Tongue (tissue), 1 donor: ENCODE measurements at regions not wholly inside any gene's neighbourhood (a gene's known extent, or its start where the extent isn't known, plus 50 kb on each side); places are given as distances from the start of the nearest gene placed in this dataset.

ENCODE experiments used
- DNase-seq: peaks from one replicate; pipeline ENCODE4 v3.0.0-alpha.2; 2015

- DNase-seq = no peak
Measured at GRCh38 chr2:12060886-12061285, 314.5 kb downstream of the LPIN1 start.

DNA sequence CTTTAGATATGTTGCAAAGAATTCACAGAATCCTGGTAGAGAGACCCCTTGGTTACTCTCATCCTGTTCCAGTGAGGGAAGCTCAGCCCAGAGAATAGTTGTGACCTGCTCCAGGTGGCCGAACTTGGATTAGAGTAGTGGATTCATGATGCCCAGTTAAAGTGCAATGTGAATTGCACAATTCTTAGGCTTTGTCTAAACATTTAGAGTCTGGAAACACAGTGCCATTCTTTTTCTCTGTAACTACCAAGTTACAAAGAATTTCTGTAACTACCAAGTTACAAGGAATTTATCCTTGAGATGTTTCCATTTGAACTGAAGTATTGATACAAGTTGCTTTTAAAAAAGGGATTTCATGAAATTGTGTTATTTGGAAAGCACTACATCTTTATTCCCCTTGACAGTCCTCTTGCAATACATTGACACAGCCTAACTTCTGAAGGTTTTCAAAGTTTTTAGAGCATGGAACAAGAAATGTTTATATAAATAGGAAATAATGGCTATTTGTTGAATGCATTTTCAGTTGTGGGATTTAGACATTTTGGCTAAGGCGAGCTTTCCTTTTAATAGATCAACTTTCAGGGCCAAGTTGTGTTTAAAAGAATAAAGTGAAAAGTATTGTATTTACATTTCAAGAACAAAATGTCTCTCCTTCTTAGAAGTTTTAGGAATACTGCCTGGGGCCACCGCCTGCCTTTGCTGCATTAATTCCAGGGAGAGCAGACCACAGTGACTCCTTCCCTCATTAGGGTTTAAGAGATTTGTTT lies 315.0 kb downstream of the LPIN1 start:
- peak; percentile 65 for DNase-seq

DNA sequence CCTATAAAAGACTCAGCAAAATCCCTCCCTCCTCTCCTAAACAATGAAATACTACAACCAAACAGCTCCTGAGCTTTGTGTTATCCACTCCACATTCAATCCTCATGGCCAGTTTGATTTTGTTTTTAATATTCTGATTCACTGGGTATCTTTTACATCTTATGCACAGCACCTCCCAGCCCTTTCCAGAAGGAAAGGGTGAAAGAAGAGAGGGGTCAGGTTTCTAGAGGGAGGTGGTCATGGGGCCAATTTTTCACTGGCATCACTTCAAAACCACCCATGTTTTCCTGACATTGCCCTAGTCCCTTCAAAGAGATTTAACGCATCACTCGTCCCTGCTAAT lies 315.6 kb downstream of the LPIN1 start:
- no peak for DNase-seq

GRCh38 chr2:12063210-12063609 lies 316.8 kb downstream of the LPIN1 start:
- no peak for DNase-seq

GRCh38 chr2:12064153-12064552 lies 317.7 kb downstream of the LPIN1 start:
- no peak for DNase-seq

DNA sequence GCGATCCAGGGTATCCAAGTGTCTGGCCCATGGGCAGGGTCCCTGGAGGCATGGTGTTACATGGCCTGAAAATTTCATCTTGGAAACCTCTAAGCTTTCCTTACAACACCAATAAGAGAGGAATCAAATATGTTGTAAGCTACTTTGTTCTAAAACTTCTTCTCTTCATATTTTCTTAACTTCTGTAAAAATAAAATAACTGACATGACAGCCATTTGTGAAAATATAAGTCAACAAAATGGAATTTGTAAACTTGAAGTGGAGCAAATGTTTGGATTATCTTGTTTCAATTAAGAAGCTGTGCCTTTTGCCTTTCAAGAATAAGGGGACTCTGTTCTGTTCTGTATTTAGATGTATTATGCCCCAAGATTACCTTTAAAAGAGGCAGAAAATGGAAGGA lies 319.7 kb downstream of the LPIN1 start:
- DNase-seq = no peak

DNA sequence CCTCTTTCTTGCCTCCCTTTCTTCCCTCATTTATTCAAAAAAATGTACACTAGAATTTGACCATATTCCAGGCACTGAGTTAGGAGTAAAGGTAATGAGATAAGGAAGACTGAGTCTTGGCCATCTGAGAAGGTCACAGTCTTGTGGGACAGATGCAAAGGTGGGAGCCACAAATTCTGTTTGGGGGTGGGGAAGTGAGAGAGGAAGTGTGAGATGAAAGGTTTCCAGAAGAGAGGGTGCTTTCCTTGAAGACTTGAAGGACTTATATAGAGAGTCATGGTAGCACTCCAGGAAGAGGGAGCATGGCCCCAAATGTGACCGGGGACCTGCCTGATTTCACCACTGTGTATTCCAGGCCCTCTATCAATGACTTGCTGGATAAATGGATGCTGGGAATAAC lies 320.6 kb downstream of the LPIN1 start:
- DNase-seq = no peak

- no peak for DNase-seq
Measured at GRCh38 chr2:12068796-12069538, 322.5 kb downstream of the LPIN1 start.

- no peak for DNase-seq
Measured at GRCh38 chr2:12070153-12070552, 323.7 kb downstream of the LPIN1 start.

DNA sequence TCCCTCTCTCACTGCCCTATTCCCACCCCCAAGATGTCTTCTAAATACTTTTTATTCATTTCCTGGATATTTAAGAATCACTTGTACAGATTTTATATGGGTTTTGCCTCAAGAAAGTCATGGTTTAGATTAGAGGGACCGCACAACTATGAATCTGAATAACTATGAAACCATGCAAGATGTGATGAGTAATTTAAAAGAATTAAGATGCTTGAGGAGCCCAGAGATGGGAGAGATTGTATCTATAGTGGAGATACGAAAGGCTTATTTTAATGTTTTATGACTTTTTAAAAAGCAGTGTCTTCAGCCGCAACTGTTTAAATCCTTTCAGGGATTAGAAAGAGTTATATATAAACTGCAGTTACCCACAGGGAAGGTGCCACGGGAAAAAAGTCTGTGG lies 324.1 kb downstream of the LPIN1 start:
- no peak for DNase-seq

GRCh38 chr2:12071318-12071717 lies 324.9 kb downstream of the LPIN1 start:
- no peak for DNase-seq

- no peak for DNase-seq
Measured at GRCh38 chr2:12073217-12073852, 326.9 kb downstream of the LPIN1 start.

DNA sequence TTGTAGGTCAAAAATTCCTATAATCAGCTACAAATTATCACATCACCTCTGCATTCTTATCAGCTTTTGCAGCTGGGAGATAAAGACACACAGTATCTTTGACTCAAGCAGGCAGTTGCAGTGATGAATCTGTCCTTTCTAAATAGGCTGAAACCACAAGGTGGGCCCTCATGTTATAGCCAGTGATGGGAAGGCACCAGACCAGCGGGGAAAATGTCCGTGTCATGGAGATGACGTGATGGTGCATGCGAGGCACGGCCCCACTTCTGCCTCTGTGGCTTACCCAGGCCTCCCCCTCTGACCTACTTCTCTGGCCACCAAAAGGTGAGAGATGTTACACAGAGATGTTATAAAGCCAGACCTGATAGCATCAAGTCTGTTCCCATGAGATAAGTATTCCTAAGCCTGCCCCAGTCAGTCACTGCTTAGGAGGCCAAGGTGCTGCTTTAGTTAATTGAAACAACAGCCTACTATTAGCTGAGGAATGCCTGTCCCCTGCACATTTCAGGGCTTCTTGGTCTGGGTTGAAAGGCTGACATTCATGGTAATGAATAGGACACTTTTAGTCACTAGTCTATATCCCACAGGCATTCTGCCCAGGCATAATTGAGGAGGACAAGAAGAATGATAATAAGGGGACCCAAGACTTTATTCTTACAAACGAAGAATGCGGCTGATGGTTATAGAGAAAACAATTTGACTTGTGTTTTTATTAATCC lies 327.9 kb downstream of the LPIN1 start:
- no peak for DNase-seq

- DNase-seq = no peak
Measured at GRCh38 chr2:12074845-12075217, 328.4 kb downstream of the LPIN1 start.

DNA sequence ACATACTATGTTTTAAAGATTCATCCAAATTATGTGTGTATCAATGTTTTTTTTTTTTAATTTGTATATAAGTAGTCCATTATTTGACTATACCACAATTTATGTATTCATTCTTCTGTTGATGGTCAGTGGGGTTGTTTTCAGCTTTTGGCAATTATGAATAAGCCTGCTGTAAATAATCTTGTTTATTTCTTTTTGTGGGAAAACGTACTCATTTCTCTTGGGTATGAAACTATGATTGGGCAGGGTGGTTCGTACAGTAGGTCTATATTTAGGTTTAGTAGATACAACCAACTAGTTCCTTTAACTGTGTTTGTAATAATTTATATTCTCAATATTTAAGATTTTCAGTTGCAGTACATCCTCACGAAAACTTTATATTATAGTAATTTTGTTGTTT lies 329.2 kb downstream of the LPIN1 start:
- no peak for DNase-seq

- DNase-seq = peak; percentile 73
Measured at GRCh38 chr2:12076810-12077209, 330.4 kb downstream of the LPIN1 start.

GRCh38 chr2:12080360-12080759 lies 333.9 kb downstream of the LPIN1 start:
- DNase-seq = no peak

DNA sequence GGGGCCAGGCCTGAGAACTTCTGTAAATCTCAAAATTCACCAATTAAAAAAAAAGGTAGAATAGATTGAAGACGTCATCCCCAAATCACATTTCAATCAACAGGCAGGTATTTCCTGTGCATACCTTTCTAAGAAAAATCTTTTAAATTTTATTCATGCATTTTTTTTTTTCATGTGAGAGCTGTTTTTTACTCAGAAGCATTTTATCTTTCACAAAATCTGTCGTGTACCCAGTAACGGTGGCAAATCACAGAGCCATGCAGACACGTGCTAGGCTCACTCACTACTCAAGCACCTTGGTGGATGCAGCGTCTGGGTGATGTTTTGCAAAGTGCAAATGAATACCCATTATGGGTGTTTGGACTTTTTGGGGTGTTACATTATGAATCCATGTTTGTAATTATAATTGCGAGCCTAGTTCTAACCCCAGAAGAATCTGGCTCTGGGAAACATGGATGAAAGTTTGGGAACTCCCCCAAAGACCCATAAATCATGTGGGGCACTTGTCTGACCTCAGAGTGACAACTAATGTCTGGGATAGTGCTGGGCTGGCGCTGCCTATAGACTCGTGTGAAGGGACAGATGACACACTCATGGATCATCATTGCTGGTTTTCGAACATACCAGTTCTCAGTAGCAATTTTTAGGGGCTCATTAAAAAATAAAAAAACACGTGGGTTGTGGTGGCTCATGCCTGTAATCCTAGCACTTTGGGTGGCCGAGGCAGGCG lies 335.2 kb downstream of the LPIN1 start:
- no peak for DNase-seq

DNA sequence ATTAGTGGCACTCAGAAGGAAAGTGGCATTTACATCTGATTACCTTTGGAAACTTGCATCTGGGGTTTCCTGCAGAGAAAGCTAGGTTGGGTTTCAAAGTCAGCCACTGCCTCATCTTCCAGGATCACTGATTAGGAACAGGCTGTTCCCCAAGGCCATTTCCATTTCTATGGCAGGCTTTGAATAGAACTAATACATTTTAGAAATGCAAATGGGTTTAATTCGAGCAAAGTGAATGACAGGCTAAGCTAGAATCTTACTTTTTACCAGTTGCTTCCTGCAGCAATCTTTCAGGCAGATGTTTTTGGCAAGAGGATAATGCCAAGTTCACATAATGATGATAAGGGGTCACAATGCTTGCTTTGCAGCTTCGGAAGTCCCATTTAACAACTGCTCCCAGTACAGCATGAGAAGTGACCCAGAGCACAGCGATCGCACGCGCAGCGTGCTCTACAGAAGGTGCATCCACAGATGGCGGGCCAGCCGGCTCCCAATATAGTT lies 336.7 kb downstream of the LPIN1 start:
- DNase-seq = no peak

GRCh38 chr2:12083713-12084419 lies 337.4 kb downstream of the LPIN1 start:
- DNase-seq = no peak

DNA sequence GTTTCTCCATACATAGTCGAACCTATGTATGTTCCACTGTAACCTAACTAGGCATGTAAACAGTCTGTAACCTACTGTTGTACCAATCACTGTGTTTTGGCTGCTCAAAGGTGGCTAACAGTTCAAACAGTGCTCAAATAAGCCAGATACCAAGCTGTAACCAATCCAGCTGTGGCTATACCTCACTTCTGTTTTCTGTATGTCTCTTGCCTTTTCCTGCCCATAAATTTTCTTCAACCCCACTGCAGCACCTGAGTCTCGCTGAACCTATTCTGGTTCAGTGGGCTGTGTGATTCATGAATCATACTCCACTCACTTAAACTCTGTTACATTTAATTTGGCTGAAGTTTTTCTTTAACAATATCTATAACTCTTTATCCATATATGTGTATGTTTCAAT lies 340.7 kb downstream of the LPIN1 start:
- no peak for DNase-seq
